ENCODE measurements at regions not wholly inside any gene's neighbourhood (a gene's known extent, or its start where the extent isn't known, plus 50 kb on each side); places are given as distances from the start of the nearest gene placed in this dataset.

- peaks cover 0 to 4% of the 10 kb centered on the region in 2 donors for H3K4me1 ChIP-seq (ENCODE audit: control insufficient read depth in 2 of 2, insufficient read depth in 2 of 2, low read length in 2 of 2)
- 49% methylated on average over 10 of the region's 12 CpGs for WGBS (ENCODE audit: insufficient coverage)
- ChIA-PET CTCF (interaction anchor here (0.6 to 8.3 kb wide), 23 partner anchors 8 to 450 kb away, joined by 3 to 246 read pairs (median 5); no protein-coding TSS in a partner anchor), POLR2A (no interaction called here)
- Mint-ChIP-seq H3K9me3 (ENCODE audit: insufficient read depth) (no peaks in the 10 kb centered on the region), H3K4me3 (no peak overlapping the region), H3K4me1 (no peaks in the 10 kb centered on the region), H3K27ac (no peak overlapping the region), H3K27me3 (peaks cover 13% of the 10 kb centered on the region)
- no peaks in the 10 kb centered on the region for H4K20me1 ChIP-seq (ENCODE audit: control insufficient read depth, insufficient read depth, low read length, poor library complexity, severe bottlenecking)
- peak; percentile 66 for ATAC-seq (ENCODE audit: low read depth)
- no peak overlapping the region for H3K4me3 ChIP-seq (ENCODE audit: control extremely low read depth in 1 of 5, extremely low read depth in 1 of 5, insufficient read depth in 1 of 5, low read depth in 2 of 5, low read length in 4 of 5)
- peak; percentile 69 for DNase-seq
- no peaks in the 10 kb centered on the region for H3K9me3 ChIP-seq (ENCODE audit: control extremely low read depth in 1 of 3, control insufficient read depth in 2 of 3, insufficient read depth in 1 of 3, low read length in 2 of 3)
- H3K27me3 ChIP-seq (replicated peaks in 1 of 4; ENCODE audit: control extremely low read depth in 1 of 4, control insufficient read depth in 3 of 4, insufficient read depth in 4 of 4, low read length in 3 of 4), result peaks cover 0 to 7% (median 0%) of the 10 kb centered on the region in 4 experiments
- peak; percentile 89 for TF ChIP-seq CTCF (IDR thresholded peaks at IDR 0.05)
- no peak for TF ChIP-seq EZH2 (IDR thresholded peaks at IDR 0.05; ENCODE audit: borderline replicate concordance, insufficient read depth, low read depth, low read length, poor library complexity, severe bottlenecking)
- H3K79me2 ChIP-seq (ENCODE audit: control insufficient read depth, insufficient read depth, low read length), result no peaks in the 10 kb centered on the region
- no peaks in the 10 kb centered on the region for H3K36me3 ChIP-seq (replicated peaks in 1 of 2; ENCODE audit: control extremely low read depth in 1 of 2, control insufficient read depth in 1 of 2, extremely low read depth in 1 of 2, insufficient read depth in 2 of 2, low read length in 1 of 2)
- H2AFZ ChIP-seq (ENCODE audit: insufficient read depth, low read depth, low read length, poor library complexity, severe bottlenecking), result peak overlapping the region; percentile 26
- H3K4me2 ChIP-seq (replicated peaks; ENCODE audit: low read depth, low read length, poor library complexity, severe bottlenecking), result no peak overlapping the region
- H3K9ac ChIP-seq (ENCODE audit: low read length), result no peak overlapping the region
- intact Hi-C loops (cut with micrococcal nuclease), result loop anchor here (1.0 to 10.0 kb wide), 3 partner anchors 153 to 416 kb away; no protein-coding TSS in a partner anchor
- no peak overlapping the region for H3K27ac ChIP-seq (ENCODE audit: low read length in 2 of 2)
Observed at GRCh38 chr13:29923554-29924481, 73.4 kb upstream of the UBL3 start.

GRCh38 chr13:29922896-29923295, 72.5 kb upstream of the UBL3 start:
- Histone ChIP-seq H3K4me1 (ENCODE audit: control insufficient read depth in 2 of 2, insufficient read depth in 2 of 2, low read length in 2 of 2) (peaks cover 0 to 4% of the 10 kb centered on the region in 2 donors), H2AFZ (ENCODE audit: insufficient read depth, low read depth, low read length, poor library complexity, severe bottlenecking) (no peak overlapping the region), H3K27ac (ENCODE audit: low read length in 2 of 2) (no peak overlapping the region), H4K20me1 (ENCODE audit: control insufficient read depth, insufficient read depth, low read length, poor library complexity, severe bottlenecking) (no peaks in the 10 kb centered on the region), H3K9ac (ENCODE audit: low read length) (no peak overlapping the region), H3K36me3 (replicated peaks in 1 of 2; ENCODE audit: control extremely low read depth in 1 of 2, control insufficient read depth in 1 of 2, extremely low read depth in 1 of 2, insufficient read depth in 2 of 2, low read length in 1 of 2) (no peaks in the 10 kb centered on the region), H3K27me3 (replicated peaks in 1 of 4; ENCODE audit: control extremely low read depth in 1 of 4, control insufficient read depth in 3 of 4, insufficient read depth in 4 of 4, low read length in 3 of 4) (peaks cover 0 to 7% (median 0%) of the 10 kb centered on the region in 4 experiments), H3K4me3 (ENCODE audit: control extremely low read depth in 1 of 5, extremely low read depth in 1 of 5, insufficient read depth in 1 of 5, low read depth in 2 of 5, low read length in 4 of 5) (no peak overlapping the region), H3K79me2 (ENCODE audit: control insufficient read depth, insufficient read depth, low read length) (no peaks in the 10 kb centered on the region), H3K4me2 (replicated peaks; ENCODE audit: low read depth, low read length, poor library complexity, severe bottlenecking) (no peak overlapping the region), H3K9me3 (ENCODE audit: control extremely low read depth in 1 of 3, control insufficient read depth in 2 of 3, insufficient read depth in 1 of 3, low read length in 2 of 3) (no peaks in the 10 kb centered on the region)
- no peak overlapping the region for H3K4me3 Mint-ChIP-seq
- CTCF ChIA-PET, result interaction anchor here (1.0 to 8.3 kb wide), 9 partner anchors 9 to 449 kb away, joined by 3 to 246 read pairs (median 9); no protein-coding TSS in a partner anchor
- POLR2A ChIA-PET, result no interaction called here
- DNase-seq (no peak), ATAC-seq (ENCODE audit: low read depth) (no peak)
- intact Hi-C loops (cut with micrococcal nuclease), result loop anchor here (10.0 kb wide), 1 partner anchor 192 kb away; no protein-coding TSS in a partner anchor
- no peaks in the 10 kb centered on the region for H3K4me1 Mint-ChIP-seq
- H3K9me3 Mint-ChIP-seq (ENCODE audit: insufficient read depth), result no peaks in the 10 kb centered on the region
- no CpG with 5 or more reads among the region's 3 CpGs for WGBS (ENCODE audit: insufficient coverage)
- no peak overlapping the region for H3K27ac Mint-ChIP-seq
- H3K27me3 Mint-ChIP-seq, result peaks cover 12% of the 10 kb centered on the region
- TF ChIP-seq EZH2 (IDR thresholded peaks at IDR 0.05; ENCODE audit: borderline replicate concordance, insufficient read depth, low read depth, low read length, poor library complexity, severe bottlenecking) (no peak), CTCF (IDR thresholded peaks at IDR 0.05) (no peak)

Data from B cell (primary cell).